Right renal pelvis (tissue), 4 donors: ENCODE measurements at regions not wholly inside any gene's neighbourhood (a gene's known extent, or its start where the extent isn't known, plus 50 kb on each side); places are given as distances from the start of the nearest gene placed in this dataset.
"Not testable (repeated sequence)": the region's sequence is repeated elsewhere in the genome, so short reads cannot be mapped to it uniquely, and the experiment has no call there.

Experiments
- DNase-seq, 4 donors: peaks; one replicate each; pipeline ENCODE4 v3.0.0-alpha.2; 2013; ENCODE audit warnings: low read depth in 4 of 4, low spot score in 3 of 4, missing footprints in 1 of 4

DNA sequence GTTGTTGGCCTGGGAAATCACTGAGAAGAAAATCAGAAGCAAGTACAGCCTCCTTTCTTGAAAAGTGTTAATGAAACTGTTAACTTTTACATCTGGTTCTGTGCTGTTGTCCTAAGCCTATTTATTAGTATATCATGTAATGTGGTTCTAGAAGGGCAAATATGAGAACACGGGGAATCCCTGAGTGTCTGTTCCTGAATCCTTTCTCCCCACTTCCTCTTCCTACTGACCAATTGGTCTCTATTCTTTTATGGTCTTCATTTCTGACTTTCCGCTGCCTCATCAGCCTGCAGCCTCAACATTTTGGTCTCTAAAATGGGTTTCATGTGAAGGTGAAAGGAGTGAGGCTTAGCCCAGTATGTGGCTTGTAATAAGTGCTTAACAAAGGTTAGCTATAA is 159.9 kb upstream of the MAMLD1 start:
- no peak for DNase-seq

DNA sequence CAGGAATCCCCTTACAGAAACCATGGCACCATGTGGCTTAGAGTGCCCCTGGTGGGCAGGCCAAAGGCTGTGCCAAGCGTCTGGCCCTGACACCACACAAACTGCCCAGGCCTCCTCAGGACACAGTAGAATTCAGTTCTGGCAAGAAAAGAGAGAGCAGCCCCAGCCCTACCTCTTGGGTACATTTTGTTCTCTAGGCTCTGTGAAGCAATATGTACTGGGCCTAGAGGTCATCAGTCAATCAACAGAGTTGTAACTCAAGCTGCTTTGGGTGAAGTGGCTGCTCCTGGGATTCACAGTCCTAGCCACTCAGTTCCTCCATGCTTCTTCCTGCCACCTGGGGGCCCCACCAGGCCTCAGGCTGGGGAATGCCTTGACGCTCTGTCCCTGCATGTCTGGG is 158.1 kb upstream of the MAMLD1 start:
- DNase-seq, result no peak

DNA sequence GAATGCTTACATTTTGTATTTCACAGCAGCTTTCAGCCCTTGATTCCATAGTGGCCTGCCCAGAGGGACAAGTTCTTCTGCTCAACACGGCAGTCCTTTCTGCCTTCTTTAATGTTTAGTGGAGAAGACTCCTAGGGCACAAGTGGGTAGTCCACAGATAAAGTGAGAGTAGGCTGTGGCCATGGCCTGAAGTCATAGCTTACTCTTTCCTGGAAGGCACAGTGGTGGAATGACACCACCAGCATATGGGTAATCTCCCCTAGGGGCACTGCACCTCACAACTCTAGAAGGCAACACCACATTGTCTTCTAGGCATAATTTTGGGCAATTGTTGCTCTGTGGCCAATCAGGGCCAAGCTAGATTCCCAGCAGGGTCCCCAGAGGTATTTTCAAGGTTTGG is 155.4 kb upstream of the MAMLD1 start:
- DNase-seq, result no peak

DNA sequence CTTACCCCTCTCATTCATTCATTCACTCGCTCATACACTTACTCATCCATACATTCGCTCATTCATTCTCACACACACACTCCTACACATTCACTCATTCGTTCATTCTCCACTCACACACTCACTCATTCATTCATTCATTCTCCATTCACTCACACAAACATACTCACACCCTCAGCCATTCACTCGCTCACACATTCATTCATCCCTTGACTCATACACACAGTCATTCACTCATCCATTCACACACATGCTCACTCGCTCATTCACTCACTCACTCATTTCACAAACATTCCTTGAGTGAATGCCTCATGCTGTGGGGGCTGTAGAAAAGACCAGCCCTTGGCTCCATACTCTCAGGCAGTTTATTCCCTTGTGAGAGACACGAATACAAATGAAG is 151.1 kb upstream of the MAMLD1 start:
- no peak for DNase-seq

DNA sequence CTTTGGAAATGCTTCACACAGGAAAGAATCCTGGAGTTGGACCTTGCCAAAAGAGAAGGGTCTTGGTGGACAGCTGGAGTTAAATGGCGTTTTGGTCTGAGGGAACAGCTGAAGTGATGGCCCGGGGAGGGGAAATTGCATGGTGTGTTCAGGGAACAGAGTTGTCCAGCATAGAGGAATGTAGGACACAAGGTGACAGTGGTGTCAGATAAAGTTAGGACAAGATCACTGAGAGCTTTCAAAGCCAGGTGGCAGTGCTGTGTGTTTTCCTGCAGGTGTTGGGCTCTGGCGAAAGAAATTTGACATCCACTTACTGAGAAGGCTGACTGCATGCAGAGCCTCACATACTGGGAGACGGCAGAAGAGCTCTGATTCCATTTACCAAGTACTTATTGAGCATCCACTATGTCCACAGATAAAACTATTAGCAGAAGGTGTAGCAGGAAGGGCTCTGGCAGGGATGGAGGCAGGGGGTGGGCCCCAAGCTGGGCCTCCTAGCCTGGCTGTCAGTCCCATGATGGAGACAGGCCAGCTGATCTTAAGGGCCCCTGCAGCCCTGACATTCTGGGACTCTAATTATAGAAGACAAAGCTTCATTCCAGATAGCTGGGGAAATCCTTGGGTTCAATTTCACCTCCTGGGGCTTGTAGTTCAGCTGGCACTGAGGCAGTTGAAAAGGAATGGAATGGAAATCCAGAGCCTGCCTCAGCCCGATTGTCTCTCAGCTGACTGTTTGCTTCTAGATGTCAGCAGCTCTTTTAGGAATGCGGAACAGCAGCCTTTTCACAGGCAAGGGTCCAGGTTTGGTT is 150.2 kb upstream of the MAMLD1 start:
- no peak for DNase-seq

DNA sequence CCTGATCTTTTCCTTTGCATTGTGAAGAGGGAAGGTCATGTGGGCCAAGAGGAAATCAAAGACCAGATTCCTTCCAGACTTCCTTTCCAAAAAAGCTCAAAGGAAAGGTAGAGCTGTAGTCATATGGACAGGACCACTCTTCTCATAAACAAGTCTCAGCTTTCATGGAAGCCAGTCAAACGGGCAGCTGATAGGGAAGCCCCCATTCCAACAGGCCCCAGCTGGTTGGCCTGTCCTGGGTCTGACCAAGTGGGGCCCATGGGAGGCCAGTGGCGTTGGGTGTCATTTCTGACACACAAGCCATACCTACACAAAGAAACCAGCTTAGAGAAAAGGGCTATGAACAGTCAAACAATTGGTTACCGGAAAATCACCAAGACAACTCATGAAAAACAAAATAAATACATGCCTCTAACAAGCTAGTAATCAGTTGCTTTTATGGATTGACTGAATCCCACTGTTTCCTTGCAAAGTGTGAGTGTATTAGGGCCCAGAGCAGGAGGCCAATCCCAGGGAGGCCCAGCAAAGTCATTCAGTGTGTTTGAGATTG is 149.6 kb upstream of the MAMLD1 start:
- no peak for DNase-seq

DNA sequence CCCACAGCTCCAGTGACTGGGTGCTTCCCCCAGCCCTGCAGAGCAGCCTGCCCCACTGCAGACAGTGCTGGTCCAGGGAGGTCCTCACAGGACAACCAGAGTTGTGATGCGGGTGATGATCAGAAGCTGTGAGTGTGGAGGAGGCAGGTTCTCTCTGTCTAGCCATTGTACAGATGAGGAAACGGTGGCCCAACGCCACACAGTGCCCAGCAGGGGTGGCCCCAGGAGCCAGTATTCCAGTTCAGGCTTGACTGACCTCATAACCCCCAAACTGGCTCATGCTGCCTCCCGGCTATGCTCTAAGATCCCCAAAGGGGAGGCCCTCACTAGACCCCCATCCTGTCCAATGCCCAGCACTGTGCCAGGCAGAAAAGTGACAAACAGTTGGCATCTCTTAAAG is 147.1 kb upstream of the MAMLD1 start:
- DNase-seq, result not testable (repeated sequence)

DNA sequence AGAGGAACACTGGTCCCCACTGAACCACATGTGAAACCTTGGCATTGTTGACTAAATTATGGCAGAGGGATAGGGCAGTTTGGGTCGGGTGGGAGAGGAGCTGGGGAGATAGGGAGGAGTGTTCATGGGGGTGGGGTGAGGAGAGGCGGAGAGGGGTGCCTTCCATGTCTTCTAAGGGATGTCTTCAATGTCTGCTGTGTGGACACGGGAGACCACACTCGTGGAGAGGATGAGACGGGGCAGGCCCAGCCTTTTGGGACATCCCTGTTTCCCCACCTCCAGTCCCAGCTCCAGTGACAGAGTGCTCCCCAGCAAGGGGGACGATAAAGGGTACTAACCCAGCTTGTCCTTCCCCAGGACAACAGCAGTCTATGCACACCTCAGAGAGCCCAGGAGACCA is 146.4 kb upstream of the MAMLD1 start:
- no peak for DNase-seq

DNA sequence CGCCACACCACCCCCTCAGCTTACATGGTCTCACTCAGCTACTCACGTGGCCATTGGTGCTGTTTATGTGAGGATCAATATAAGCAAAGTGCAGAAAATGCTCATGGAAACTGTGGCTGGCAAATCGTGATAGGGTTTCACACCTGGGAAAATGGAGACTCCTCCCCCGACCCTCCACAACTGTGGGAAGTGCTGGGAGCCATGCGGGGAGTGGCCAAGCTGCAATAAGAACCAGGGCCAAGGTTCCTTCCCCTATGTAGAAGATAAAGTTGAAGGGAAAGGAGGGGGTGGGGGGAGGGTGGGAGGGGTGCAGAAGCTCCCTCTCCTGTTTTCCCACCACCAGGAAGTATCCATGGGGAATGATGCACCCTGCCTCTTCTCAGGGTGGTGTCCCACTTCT is 145.5 kb upstream of the MAMLD1 start:
- no peak for DNase-seq

DNA sequence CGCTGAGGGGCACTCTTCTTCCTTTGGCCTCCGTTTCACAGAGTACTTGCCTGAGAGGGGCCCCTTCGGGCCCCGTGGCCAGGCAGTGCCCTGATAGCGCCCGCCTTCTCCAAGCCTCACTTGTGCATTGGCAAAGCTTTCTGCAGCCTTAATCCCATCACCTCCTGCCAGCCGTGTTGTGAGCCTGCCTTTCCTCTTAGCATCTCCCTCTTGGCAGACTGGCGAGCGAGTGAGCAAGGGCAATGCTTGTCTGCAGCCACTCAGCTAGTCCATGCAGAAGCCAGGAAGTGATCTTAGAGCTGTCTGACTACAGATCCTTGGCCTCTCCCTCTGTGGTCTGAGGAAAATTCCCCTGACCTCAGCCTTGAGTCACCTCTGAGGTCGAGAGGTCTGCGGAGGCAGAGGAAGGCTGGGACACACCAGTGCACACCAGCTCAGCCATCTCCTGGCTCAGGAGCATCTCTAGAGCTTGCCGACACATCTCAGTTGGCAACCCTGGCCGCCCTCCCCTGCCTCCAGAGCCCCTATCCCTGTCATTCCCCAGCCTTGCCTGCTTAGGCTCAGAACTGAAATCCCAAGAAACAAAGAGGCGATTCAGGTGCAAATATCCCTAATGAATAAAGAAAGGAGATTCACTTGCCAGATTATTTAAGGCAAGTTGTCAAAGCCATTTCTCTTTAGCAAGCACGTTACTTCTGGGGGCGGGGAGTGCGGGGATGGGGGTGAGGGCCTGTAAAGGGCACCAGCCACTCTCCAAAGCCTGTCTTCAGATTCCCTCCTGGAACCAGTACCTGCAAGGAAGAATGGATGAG is 143.5 kb upstream of the MAMLD1 start:
- no peak for DNase-seq

DNA sequence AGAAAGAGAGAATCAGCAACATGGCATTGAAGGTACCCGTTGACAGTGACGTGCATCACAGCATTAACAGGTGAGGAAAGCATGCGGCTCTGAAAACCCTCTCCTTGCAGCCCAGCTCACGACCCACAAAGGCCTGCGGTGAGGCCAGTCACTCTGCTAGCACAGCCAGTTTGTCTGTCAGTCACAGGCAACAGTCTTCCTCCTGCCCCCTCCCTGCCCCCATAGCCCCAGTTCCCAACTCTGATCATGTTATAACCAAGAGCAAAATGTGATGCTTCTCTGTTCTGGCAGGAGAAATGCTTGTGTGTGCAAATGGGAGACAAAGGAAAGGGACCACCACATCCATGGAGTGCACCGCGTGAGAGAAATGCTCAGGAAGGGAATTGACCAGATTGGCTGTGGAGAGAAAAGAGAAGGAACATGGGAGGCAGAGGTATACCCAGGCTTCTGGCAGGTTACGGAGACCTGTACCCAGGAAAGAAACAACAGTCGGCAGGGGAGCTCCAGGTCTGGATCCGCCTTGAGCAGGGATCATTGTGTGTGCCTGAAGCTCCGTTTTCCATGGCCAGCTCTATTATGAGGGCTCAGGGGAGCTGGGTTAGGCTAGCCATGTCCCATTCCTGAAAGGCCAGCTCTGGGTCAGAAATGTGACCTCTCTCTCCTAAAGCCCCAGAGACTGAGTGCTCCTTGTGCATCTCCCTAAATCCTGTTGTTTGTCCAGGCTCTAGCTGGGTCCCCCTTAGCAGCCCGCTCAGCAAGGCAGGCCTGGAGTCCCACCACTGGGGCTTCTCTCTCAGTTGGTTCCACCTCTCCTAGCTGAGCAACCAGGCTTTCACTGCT is 139.7 kb upstream of the MAMLD1 start:
- no peak for DNase-seq

DNA sequence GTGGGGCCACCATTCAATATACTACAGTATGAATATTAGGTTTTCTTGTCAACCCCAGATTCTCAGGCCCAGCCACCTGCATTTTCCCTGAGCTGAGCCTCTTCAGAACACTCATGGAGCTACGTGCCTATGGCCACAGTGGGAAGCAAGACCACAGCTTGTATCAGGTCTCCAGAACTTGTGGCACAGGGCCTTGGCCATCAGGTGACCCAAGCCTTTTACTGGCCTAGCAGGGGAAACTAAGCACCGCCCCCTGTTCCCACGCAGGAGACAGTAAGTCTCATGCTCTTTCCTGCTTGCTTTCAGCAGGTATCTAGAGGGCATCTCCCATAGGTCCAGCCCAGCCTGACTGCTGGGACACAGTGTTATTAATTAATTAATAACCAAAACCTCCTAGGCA is 138.4 kb upstream of the MAMLD1 start:
- DNase-seq, result no peak

DNA sequence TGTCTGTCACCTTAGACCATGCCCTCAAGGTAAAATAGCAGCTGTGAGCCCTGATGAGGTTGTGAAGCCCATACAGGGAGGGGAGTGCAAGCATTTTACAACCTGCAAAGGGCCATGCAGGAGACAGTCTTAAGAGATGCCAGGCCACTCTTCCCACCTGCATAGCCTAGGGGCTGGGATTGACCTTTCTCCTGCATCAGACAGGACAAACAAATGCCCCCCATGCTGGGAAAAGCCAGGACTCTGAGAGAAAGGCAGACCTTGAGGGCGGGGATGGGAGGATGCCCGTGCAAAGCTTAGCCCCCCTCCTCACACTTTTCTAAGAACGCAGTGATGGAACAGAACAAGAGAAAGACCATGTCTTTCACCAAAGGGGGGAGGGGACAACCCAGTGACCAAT is 137.9 kb upstream of the MAMLD1 start:
- DNase-seq, result no peak

DNA sequence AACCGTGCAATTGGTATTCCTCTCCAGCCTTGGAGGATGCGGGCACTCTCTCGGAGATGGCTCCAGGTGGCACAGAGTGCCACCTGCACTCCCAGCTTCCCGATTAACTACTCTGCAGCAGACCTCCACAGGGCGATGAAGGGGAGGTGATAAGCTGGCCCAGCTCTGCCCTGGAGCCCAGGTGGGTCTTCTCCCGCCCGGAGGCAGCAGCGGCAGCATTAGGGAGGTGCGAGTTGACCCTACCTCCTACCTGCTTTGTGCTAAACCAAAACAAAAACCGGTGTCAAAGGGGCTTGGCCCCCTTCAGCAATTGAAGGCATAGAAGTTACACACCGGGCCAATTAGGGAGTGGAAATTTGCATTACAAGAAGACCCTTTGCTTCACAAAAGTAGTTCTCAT is 137.4 kb upstream of the MAMLD1 start:
- no peak for DNase-seq

DNA sequence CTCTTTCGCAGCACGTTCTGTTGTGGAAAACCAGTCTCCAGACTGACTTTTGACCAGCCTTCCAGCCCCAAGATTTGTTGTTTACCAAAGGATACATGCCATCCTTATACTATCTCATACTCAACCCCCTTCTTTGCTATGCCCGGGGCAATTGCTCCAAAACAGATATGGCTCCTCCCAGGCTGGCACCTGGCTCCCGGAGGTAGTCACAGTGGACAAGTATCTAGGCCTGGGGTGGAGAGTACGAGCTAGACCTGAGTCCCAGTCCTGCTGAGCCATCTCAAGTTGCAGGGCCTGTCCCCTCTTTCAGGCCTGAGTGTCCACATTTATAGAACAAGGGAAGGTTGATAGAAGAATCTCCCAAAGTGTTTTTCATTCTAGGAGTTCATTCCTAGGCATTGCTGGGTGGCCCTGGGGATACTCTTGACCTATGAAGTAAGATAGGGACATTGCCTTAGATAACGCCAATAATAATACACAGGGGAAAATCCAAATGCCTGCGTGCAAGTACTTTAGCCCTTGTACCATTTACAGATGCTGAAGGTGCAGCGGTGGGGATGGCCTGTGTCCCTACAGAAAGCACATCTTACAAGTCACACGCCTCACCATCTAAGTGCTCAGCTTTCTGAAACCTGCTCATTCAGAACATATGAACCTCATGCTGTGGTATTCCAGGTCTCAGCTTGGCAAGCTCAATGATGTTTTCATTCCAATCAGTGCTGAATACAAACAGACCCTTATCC is 136.7 kb upstream of the MAMLD1 start:
- no peak for DNase-seq

DNA sequence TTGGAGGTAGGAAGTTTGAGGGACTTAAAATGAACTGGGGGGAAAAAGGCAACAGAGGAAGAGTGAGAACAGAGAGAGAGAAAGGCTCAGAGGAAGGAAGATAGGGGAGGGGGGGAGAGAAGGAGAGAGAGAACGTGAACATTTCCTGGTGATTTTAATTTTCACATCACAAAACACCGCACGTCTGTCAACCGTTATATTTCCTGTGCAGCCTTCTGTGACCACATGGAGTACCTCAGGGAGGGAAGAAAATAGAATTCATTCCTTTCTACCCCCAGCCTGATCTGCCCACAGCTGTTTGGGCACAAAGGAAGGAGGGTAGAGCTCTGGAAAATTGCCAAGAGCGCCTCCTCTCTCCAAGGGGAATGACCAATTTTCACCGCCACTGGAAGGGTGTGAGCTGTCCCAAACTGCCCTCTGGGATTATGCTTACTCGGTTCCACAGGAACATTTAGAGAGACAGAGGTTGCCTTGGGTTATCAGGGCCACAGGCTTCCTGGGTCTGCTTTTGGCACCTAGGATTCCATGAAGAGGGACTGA is 135.7 kb upstream of the MAMLD1 start:
- no peak for DNase-seq

DNA sequence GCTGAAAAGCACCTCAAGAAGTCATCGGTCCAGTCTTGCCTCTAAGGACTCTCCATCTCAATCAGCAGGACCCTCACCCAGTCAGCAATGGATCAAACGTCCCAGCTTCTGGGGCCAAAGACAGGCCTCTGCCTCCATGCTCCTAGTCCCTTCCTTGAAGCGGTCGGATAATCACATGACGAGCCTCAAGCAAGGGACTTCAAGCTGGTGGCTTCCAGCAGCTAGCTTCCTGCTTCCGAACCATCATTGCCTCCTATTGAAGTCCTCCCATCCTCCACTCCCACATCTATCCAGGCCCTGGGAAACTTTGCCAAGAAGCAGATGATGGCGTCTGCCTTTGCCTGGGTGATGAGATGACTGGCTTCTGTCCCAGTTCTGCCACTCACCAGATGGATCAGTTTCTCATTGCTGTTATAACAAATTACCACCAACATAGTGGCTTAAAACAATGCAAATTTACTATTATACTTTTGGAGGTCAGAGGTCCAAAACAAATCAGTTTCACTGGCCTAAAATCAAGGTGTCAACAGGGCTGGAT is 135.2 kb upstream of the MAMLD1 start:
- DNase-seq, result no peak

DNA sequence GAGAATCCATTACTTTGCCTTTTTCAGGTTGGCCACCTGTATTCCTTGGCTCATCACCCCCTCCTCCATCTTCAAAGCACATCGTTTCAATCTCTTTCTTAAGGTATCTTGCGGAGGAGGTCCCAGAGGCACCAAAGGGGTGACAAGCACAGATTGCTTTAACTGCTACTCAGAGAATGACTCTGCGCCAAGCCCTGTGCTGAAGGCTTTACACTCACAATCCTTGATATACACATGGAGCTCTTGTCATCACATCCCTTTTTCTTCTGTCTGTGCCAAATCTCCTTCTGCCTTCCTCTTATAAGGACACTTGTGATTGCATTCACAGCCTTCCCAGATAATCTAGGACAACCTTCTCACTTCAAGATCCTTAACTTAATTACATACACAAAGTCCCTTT is 134.7 kb upstream of the MAMLD1 start:
- DNase-seq, result no peak

DNA sequence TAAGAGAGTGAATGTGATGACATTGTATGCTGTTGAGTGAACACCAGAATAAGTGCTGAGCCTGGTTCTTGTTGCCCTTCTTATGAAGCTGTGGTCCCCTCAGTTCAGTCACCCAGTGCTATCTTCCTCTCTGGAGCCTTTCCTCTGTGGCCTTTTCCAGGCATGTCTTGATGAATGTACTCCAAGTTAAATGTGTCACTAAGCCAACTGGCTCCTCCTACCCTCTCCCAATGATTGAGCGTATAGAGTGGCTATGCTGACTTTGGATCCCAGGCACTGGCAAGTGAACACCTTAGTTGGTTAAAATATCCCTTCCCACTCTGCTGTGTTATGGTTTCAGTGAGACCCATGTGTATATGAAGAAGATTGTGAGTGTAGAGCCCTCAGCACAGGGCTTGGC is 134.1 kb upstream of the MAMLD1 start:
- no peak for DNase-seq

DNA sequence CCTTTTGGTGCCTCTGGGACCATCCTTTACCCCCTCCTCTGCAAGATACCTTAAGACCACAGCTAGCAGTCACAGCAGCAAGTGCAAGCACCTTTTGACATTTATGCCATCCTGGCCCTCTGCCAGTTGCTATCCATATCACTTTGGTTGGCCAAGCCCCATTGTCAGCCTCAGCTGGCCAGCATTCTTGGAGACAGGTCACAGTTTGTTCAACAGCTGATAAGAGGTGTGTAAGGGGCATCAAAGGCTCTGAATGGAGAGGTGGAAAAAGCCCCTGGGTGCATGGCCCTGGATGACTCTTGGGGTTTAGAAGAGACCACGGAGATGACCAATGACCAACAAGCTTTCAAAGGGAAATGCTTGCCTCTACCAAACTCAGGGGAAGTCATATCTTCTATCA is 133.6 kb upstream of the MAMLD1 start:
- DNase-seq, result no peak
